HEK293 (cell line): ENCODE measurements at regions not wholly inside any gene's neighbourhood (a gene's known extent, or its start where the extent isn't known, plus 50 kb on each side); places are given as distances from the start of the nearest gene placed in this dataset.

Experiments
- CTCF ChIA-PET: fragments of 350-600 bp; formaldehyde crosslinking; extraction: SDS; loops from one replicate; lab custom pipeline; 2021; ENCODE audit warnings: antibody characterized with exemption; lab: Yijun Ruan, JAX
- POLR2A ChIA-PET: fragments of 300-600 bp; formaldehyde crosslinking; extraction: SDS; loops from one replicate; lab custom pipeline; 2020; ENCODE audit warnings: antibody characterized with exemption, inconsistent platforms; lab: Yijun Ruan, JAX
- H3K27ac ChIP-seq: fragments of 200-500 bp; sonication (Bioruptor generic); 2 replicates; pipeline ENCODE4 v1.5.1; 2014; ENCODE audit warnings: low read depth, low read length, control low read depth, inconsistent platforms; ENCODE audit errors: extremely low read depth
- H3K36me3 ChIP-seq, 2 experiments: fragments of 200-500 bp in 1 of 2; sonication (Bioruptor generic) in 1 of 2; 1 replicate in 1 of 2; 2 replicates in 1 of 2; pipeline ENCODE4 v1.5.1; 2014 to 2017; ENCODE audit warnings: inconsistent platforms in 2 of 2, low read length in 2 of 2; ENCODE audit not compliant: control insufficient read depth in 2 of 2, insufficient read depth in 1 of 2
- H3K4me1 ChIP-seq: fragments of 200-500 bp; sonication (Bioruptor generic); 2 replicates; pipeline ENCODE4 v1.5.1; 2014; ENCODE audit warnings: mild to moderate bottlenecking, low read length, inconsistent platforms; ENCODE audit not compliant: control insufficient read depth, insufficient read depth
- H3K4me3 ChIP-seq: 2 replicates; pipeline ENCODE4 v1.5.1; 2011; ENCODE audit warnings: low read depth, mild to moderate bottlenecking, control low read depth, low read length, moderate library complexity
- H3K9me3 ChIP-seq: fragments of 200-500 bp; sonication (Bioruptor generic); 2 replicates; pipeline ENCODE4 v1.5.1; 2014; ENCODE audit warnings: low read depth, low read length, inconsistent platforms; ENCODE audit not compliant: control insufficient read depth, insufficient read depth
- EGR2 ChIP-seq: fragments of 450-650 bp; formaldehyde crosslinking; IDR thresholded peaks from 2 replicates; pipeline ENCODE4 v1.5.1; 2016; ENCODE audit warnings: low read depth, missing biosample characterization, missing genetic modification characterization
- HOXD13 ChIP-seq: sonication (generic); formaldehyde crosslinking; IDR thresholded peaks from 2 replicates; pipeline ENCODE4 v1.8.0; 2022; ENCODE audit warnings: missing genetic modification reagents, borderline replicate concordance
- OVOL3 ChIP-seq: fragments of 450-650 bp; formaldehyde crosslinking; IDR thresholded peaks from 2 replicates; pipeline ENCODE4 v1.5.1; 2016; ENCODE audit warnings: missing biosample characterization, missing genetic modification characterization
- SP2 ChIP-seq: fragments of 450-650 bp; formaldehyde crosslinking; IDR thresholded peaks from 2 replicates; pipeline ENCODE4 v1.5.1; 2016; ENCODE audit warnings: missing biosample characterization, missing genetic modification characterization
- ZBTB1 ChIP-seq: fragments of 450-650 bp; formaldehyde crosslinking; IDR thresholded peaks from 2 replicates; pipeline ENCODE4 v1.5.1; 2016; ENCODE audit warnings: missing biosample characterization, missing genetic modification characterization
- ZBTB6 ChIP-seq: fragments of 450-650 bp; formaldehyde crosslinking; IDR thresholded peaks from 2 replicates; pipeline ENCODE4 v1.5.1; 2017; ENCODE audit warnings: missing biosample characterization, missing genetic modification characterization
- ZNF121 ChIP-seq: fragments of 450-650 bp; formaldehyde crosslinking; IDR thresholded peaks from 2 replicates; pipeline ENCODE4 v1.5.1; 2016; ENCODE audit warnings: missing biosample characterization, missing genetic modification characterization
- ZNF169 ChIP-seq: fragments of 450-650 bp; formaldehyde crosslinking; IDR thresholded peaks from 2 replicates; pipeline ENCODE4 v1.5.1; 2016; ENCODE audit warnings: missing biosample characterization, missing genetic modification characterization
- ZNF211 ChIP-seq: fragments of 450-650 bp; formaldehyde crosslinking; IDR thresholded peaks from 2 replicates; pipeline ENCODE4 v1.5.1; 2016; ENCODE audit warnings: low read depth, missing biosample characterization, missing genetic modification characterization
- ZNF24 ChIP-seq: fragments of 450-650 bp; formaldehyde crosslinking; IDR thresholded peaks from 2 replicates; pipeline ENCODE4 v1.5.1; 2016; ENCODE audit warnings: missing biosample characterization, missing genetic modification characterization
- ZNF26 ChIP-seq: fragments of 450-650 bp; formaldehyde crosslinking; IDR thresholded peaks from 2 replicates; pipeline ENCODE4 v1.5.1; 2016; ENCODE audit warnings: missing biosample characterization, missing genetic modification characterization
- ZNF280C ChIP-seq: fragments of 450-650 bp; formaldehyde crosslinking; IDR thresholded peaks from 2 replicates; pipeline ENCODE4 v1.5.1; 2016; ENCODE audit warnings: missing biosample characterization, missing genetic modification characterization
- ZNF394 ChIP-seq: fragments of 450-650 bp; formaldehyde crosslinking; IDR thresholded peaks from 2 replicates; pipeline ENCODE4 v1.5.1; 2016; ENCODE audit warnings: missing biosample characterization, missing genetic modification characterization, mild to moderate bottlenecking, moderate library complexity, borderline replicate concordance
- ZNF48 ChIP-seq: fragments of 450-650 bp; formaldehyde crosslinking; IDR thresholded peaks from 2 replicates; pipeline ENCODE4 v1.5.1; 2016; ENCODE audit warnings: missing biosample characterization, missing genetic modification characterization
- ZNF558 ChIP-seq: fragments of 450-650 bp; formaldehyde crosslinking; IDR thresholded peaks from 2 replicates; pipeline ENCODE4 v1.5.1; 2016; ENCODE audit warnings: missing biosample characterization, missing genetic modification characterization
- ZNF639 ChIP-seq: fragments of 450-650 bp; formaldehyde crosslinking; IDR thresholded peaks from 2 replicates; pipeline ENCODE4 v1.5.1; 2016; ENCODE audit warnings: missing biosample characterization, missing genetic modification characterization
- ZNF660 ChIP-seq: fragments of 450-650 bp; IDR thresholded peaks from 2 replicates; pipeline ENCODE4 v1.5.1; 2018; ENCODE audit warnings: missing biosample characterization, mild to moderate bottlenecking, missing genetic modification characterization
- ZNF792 ChIP-seq: fragments of 450-650 bp; formaldehyde crosslinking; IDR thresholded peaks from 2 replicates; pipeline ENCODE4 v1.5.1; 2016; ENCODE audit warnings: missing biosample characterization, missing genetic modification characterization
- ZSCAN5A ChIP-seq: fragments of 450-650 bp; formaldehyde crosslinking; IDR thresholded peaks from 2 replicates; pipeline ENCODE4 v1.5.1; 2016; ENCODE audit warnings: missing biosample characterization, missing genetic modification characterization

GRCh38 chr2:10241641-10242430, 60.9 kb upstream of the HPCAL1 start:
- POLR2A ChIA-PET, result no interaction called here
- no peaks in the 10 kb centered on the region for H3K4me1 ChIP-seq
- no peak for TF ChIP-seq ZNF169 (tag by site-specific recombination)
- TF ChIP-seq ZNF558 (tag by site-specific recombination), result no peak
- no peak for TF ChIP-seq ZSCAN5A (tag by site-specific recombination)
- no peak for TF ChIP-seq HOXD13 (CRISPR knock-in tag)
- no peak for TF ChIP-seq ZNF26 (tag by site-specific recombination)
- TF ChIP-seq OVOL3 (tag by site-specific recombination), result no peak
- TF ChIP-seq ZNF24 (tag by site-specific recombination), result no peak
- no peak for TF ChIP-seq ZNF792 (tag by site-specific recombination)
- TF ChIP-seq ZNF211, result no peak
- TF ChIP-seq ZNF394, result no peak
- TF ChIP-seq ZNF280C (tag by site-specific recombination), result no peak
- TF ChIP-seq SP2, result no peak
- TF ChIP-seq ZBTB6 (tag by site-specific recombination), result no peak
- no peak for TF ChIP-seq ZBTB1 (tag by site-specific recombination)
- TF ChIP-seq ZNF48 (tag by site-specific recombination), result no peak
- no peak for TF ChIP-seq ZNF660 (tag by site-specific recombination)
- TF ChIP-seq ZNF121, result no peak
- no peak for TF ChIP-seq EGR2 (tag by site-specific recombination)
- TF ChIP-seq ZNF639 (tag by site-specific recombination), result no peak
- TF ChIP-seq, all 188 proteins: peak for 0
- H3K4me3 ChIP-seq, result no peak overlapping the region
- no peak overlapping the region for H3K27ac ChIP-seq
- H3K36me3 ChIP-seq, result no peaks in the 10 kb centered on the region
- no peaks in the 10 kb centered on the region for H3K9me3 ChIP-seq
- CTCF ChIA-PET, result interaction anchor here (0.6 kb wide), 1 partner anchor 376 kb away, joined by 3 read pairs; no protein-coding TSS in a partner anchor
